Neural cell (in vitro differentiated cells): ENCODE measurements at regions not wholly inside any gene's neighbourhood (a gene's known extent, or its start where the extent isn't known, plus 50 kb on each side); places are given as distances from the start of the nearest gene placed in this dataset.

ENCODE experiments used
- H2AFZ ChIP-seq: fragments of 200-600, 300-800 bp; sonication (generic), shearing (Covaris generic); 2 replicates; pipeline ENCODE4 v1.6.0; 2014; ENCODE audit warnings: low read depth, mild to moderate bottlenecking, antibody characterized with exemption, low read length, moderate library complexity
- H3F3A ChIP-seq: fragments of 200-600 bp; shearing (Covaris generic); 2 replicates; pipeline ENCODE4 v1.6.1; 2016; ENCODE audit warnings: mild to moderate bottlenecking, moderate library complexity, mixed read lengths, antibody characterized with exemption, low read length; ENCODE audit not compliant: insufficient read depth, poor library complexity, severe bottlenecking
- H3K27ac ChIP-seq: fragments of 200-600, 300-800 bp; sonication (generic), shearing (Covaris generic); 2 replicates; pipeline ENCODE4 v1.5.1; 2014; ENCODE audit warnings: mild to moderate bottlenecking, low read length, moderate library complexity
- H3K27me3 ChIP-seq: fragments of 300-800, 200-600 bp; sonication (generic), shearing (Covaris generic); 2 replicates; pipeline ENCODE4 v1.6.0; 2014; ENCODE audit warnings: mild to moderate bottlenecking, low read depth, low read length, moderate library complexity; ENCODE audit not compliant: insufficient read depth
- H3K36me3 ChIP-seq: fragments of 300-800, 200-600 bp; sonication (generic), shearing (Covaris generic); 2 replicates; pipeline ENCODE4 v1.5.1; 2014; ENCODE audit warnings: mild to moderate bottlenecking, antibody characterized with exemption, low read length, moderate library complexity; ENCODE audit not compliant: insufficient read depth
- H3K4me2 ChIP-seq: fragments of 300-800, 200-600 bp; sonication (generic), shearing (Covaris generic); 2 replicates; pipeline ENCODE4 v1.6.0; 2014; ENCODE audit warnings: mild to moderate bottlenecking, low read length
- H3K4me3 ChIP-seq: fragments of 300-800, 200-600 bp; sonication (generic), shearing (Covaris generic); 2 replicates; pipeline ENCODE4 v1.5.1; 2014; ENCODE audit warnings: mild to moderate bottlenecking, low read length, moderate library complexity
- H3K79me2 ChIP-seq: fragments of 200-600 bp; shearing (Covaris generic); replicated peaks from 2 replicates; pipeline ENCODE4 v1.6.0; 2014; ENCODE audit warnings: mild to moderate bottlenecking, low read length, moderate library complexity; ENCODE audit not compliant: insufficient read depth
- H3K9ac ChIP-seq: fragments of 300-800, 200-600 bp; sonication (generic), shearing (Covaris generic); 2 replicates; pipeline ENCODE4 v1.6.1; 2016; ENCODE audit warnings: mild to moderate bottlenecking, low read length, mixed read lengths
- H3K9me2 ChIP-seq: fragments of 200-600 bp; shearing (Covaris generic); 2 replicates; pipeline ENCODE4 v1.6.1; 2016; ENCODE audit warnings: mild to moderate bottlenecking, low read length, mixed read lengths; ENCODE audit not compliant: insufficient read depth
- H3K9me3 ChIP-seq: fragments of 200-600, 300-800 bp; sonication (generic), shearing (Covaris generic); 2 replicates; pipeline ENCODE4 v1.6.1; 2016; ENCODE audit warnings: mild to moderate bottlenecking, mixed run types, low read length, moderate library complexity, mixed read lengths
- H4K20me1 ChIP-seq: fragments of 200-600 bp; shearing (Covaris generic); 2 replicates; pipeline ENCODE4 v1.6.1; 2016; ENCODE audit warnings: mild to moderate bottlenecking, mixed run types; ENCODE audit not compliant: insufficient read depth
- EP300 ChIP-seq: fragments of 450-650 bp; conservative IDR thresholded peaks from 2 replicates; pipeline ENCODE4 v1.6.1; 2014; ENCODE audit warnings: antibody characterized with exemption, mild to moderate bottlenecking, moderate library complexity; ENCODE audit not compliant: poor library complexity, severe bottlenecking
- EZH2 ChIP-seq: fragments of 200-600, 300-800 bp; shearing (Covaris generic), sonication (generic); IDR thresholded peaks from 2 replicates; pipeline ENCODE4 v1.6.1; 2014; ENCODE audit warnings: antibody characterized with exemption, low read length, borderline replicate concordance, mild to moderate bottlenecking; ENCODE audit not compliant: insufficient read depth, poor library complexity, severe bottlenecking
- MXI1 ChIP-seq: fragments of 450-650 bp; conservative IDR thresholded peaks from 2 replicates; pipeline ENCODE4 v1.6.1; 2014; ENCODE audit warnings: antibody characterized with exemption, mild to moderate bottlenecking; ENCODE audit not compliant: poor library complexity, severe bottlenecking
- POLR2AphosphoS5 ChIP-seq: IDR thresholded peaks from 2 replicates; pipeline ENCODE4 v1.6.1; 2012
- RAD21 ChIP-seq: fragments of 450-650 bp; conservative IDR thresholded peaks from 2 replicates; pipeline ENCODE4 v1.6.1; 2014; ENCODE audit warnings: antibody characterized with exemption, mild to moderate bottlenecking, moderate library complexity
- SMC3 ChIP-seq: fragments of 450-650 bp; conservative IDR thresholded peaks from 2 replicates; pipeline ENCODE4 v1.6.1; 2014; ENCODE audit warnings: antibody characterized with exemption, mild to moderate bottlenecking, moderate library complexity; ENCODE audit not compliant: poor library complexity
- TAF1 ChIP-seq: IDR thresholded peaks from 2 replicates; pipeline ENCODE4 v1.6.1; 2012; ENCODE audit warnings: low read depth
- TF ChIP-seq, protein P1 (sequence below): fragments of 450-650 bp; IDR thresholded peaks from 2 replicates; pipeline ENCODE4 v1.5.1; 2014; ENCODE audit warnings: antibody characterized with exemption, mild to moderate bottlenecking, moderate library complexity; ENCODE audit not compliant: poor library complexity, severe bottlenecking
- TF ChIP-seq, protein P2 (sequence below): IDR thresholded peaks from 2 replicates; pipeline ENCODE4 v1.6.1; 2012; ENCODE audit warnings: borderline replicate concordance

DNA sequence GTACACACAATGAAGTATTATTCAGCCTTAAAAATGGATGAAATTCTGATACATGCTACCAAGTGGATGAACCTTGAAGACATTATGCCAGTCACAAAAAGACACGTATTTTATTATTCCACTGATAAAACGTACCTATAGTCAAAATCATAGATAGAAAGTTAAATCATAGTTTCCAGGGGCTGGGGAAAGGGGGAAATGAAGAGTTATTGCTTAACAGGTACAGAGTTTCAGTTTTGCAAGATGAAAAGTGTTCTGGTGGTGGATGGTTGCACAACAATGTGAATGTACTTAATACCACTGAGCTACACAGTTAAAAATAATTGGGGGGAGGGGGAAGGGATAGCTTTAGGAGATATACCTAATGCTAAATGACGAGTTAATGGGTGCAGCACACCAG is 63.5 kb upstream of the FOXN2 start:
- no peaks in the 10 kb centered on the region for H3K9me2 ChIP-seq
- no peaks in the 10 kb centered on the region for H4K20me1 ChIP-seq
- H3F3A ChIP-seq, result no peaks in the 10 kb centered on the region
- H3K9ac ChIP-seq, result no peak overlapping the region
- no peaks in the 10 kb centered on the region for H3K9me3 ChIP-seq
- H3K27ac ChIP-seq, result no peak overlapping the region
- no peaks in the 10 kb centered on the region for H3K79me2 ChIP-seq
- H3K4me2 ChIP-seq, result no peak overlapping the region
- H3K36me3 ChIP-seq, result no peaks in the 10 kb centered on the region
- H2AFZ ChIP-seq, result no peak overlapping the region
- H3K27me3 ChIP-seq, result no peaks in the 10 kb centered on the region
- H3K4me3 ChIP-seq, result no peak overlapping the region
- no peak for TF ChIP-seq EP300
- TF ChIP-seq SMC3, result no peak

DNA sequence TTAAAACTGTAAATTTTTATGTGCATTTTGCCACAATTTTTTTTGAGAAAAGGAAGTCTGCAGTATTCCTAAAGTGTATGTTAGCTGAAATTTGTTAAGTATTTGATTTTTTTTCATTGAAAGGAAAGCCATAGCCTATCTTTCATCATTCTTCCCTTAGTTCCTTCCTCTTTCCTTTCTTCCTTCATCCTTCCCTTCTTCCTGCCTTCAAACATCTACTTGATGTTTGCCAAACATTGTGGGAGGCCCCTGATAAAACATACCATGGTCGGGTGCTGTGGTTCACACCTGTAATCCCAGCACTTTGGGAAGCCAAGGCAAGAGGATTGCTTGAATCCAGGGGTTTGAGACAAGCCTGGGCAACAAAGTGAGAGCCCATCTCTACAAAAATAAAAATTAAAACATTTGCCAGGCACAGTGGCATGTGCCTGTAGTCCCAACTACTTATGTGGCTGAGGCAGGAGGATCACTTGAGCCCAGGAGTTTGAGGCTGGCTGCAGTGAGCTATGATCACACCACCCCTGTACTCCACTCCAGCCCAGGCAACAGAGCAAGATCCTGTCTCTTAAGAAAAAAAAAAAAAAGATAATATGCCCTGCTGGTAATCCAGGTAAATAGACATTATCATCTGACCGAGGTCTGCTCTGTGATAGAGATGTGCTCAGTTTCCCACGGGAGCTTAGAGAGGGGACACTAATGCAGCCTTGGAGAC is 62.9 kb upstream of the FOXN2 start:
- H3K4me3 ChIP-seq, result no peak overlapping the region
- no peaks in the 10 kb centered on the region for H3K79me2 ChIP-seq
- no peak overlapping the region for H3K9ac ChIP-seq
- H3F3A ChIP-seq, result no peaks in the 10 kb centered on the region
- H3K27me3 ChIP-seq, result no peaks in the 10 kb centered on the region
- no peaks in the 10 kb centered on the region for H4K20me1 ChIP-seq
- no peaks in the 10 kb centered on the region for H3K36me3 ChIP-seq
- no peak overlapping the region for H3K4me2 ChIP-seq
- H3K9me3 ChIP-seq, result no peaks in the 10 kb centered on the region
- no peak overlapping the region for H2AFZ ChIP-seq
- no peak overlapping the region for H3K27ac ChIP-seq
- H3K9me2 ChIP-seq, result no peaks in the 10 kb centered on the region
- TF ChIP-seq SMC3 (no peak), EZH2 (no peak)
- TF ChIP-seq, protein P1, sequence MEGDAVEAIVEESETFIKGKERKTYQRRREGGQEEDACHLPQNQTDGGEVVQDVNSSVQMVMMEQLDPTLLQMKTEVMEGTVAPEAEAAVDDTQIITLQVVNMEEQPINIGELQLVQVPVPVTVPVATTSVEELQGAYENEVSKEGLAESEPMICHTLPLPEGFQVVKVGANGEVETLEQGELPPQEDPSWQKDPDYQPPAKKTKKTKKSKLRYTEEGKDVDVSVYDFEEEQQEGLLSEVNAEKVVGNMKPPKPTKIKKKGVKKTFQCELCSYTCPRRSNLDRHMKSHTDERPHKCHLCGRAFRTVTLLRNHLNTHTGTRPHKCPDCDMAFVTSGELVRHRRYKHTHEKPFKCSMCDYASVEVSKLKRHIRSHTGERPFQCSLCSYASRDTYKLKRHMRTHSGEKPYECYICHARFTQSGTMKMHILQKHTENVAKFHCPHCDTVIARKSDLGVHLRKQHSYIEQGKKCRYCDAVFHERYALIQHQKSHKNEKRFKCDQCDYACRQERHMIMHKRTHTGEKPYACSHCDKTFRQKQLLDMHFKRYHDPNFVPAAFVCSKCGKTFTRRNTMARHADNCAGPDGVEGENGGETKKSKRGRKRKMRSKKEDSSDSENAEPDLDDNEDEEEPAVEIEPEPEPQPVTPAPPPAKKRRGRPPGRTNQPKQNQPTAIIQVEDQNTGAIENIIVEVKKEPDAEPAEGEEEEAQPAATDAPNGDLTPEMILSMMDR, result no peak

DNA sequence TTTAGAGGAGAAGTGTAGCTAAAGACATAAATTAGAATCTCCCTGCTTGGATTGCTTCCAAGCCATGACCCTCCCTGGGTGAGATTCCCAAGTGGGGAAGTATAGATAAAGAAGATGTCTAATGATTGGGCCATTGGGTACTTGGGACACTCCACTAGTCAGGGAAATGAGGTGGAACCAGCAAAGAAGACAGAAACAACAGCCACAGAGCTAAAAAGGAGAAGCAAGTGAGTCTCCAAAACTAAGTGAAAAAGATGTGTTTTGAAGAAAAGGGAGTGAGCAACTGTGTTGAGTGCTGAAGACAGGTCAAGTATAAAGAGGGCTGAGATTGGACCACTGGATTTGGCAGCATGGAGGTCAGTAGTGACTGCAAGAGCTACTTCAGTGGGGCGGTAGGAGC is 61.2 kb upstream of the FOXN2 start:
- Histone ChIP-seq H3K36me3 (no peaks in the 10 kb centered on the region), H3K9me2 (no peaks in the 10 kb centered on the region), H3K27me3 (no peaks in the 10 kb centered on the region), H3K9me3 (no peaks in the 10 kb centered on the region), H3K4me3 (no peak overlapping the region), H3F3A (no peaks in the 10 kb centered on the region), H3K79me2 (no peaks in the 10 kb centered on the region), H3K27ac (no peak overlapping the region), H4K20me1 (no peaks in the 10 kb centered on the region), H2AFZ (no peak overlapping the region), H3K4me2 (no peak overlapping the region), H3K9ac (no peak overlapping the region)
- TF ChIP-seq, protein P2, sequence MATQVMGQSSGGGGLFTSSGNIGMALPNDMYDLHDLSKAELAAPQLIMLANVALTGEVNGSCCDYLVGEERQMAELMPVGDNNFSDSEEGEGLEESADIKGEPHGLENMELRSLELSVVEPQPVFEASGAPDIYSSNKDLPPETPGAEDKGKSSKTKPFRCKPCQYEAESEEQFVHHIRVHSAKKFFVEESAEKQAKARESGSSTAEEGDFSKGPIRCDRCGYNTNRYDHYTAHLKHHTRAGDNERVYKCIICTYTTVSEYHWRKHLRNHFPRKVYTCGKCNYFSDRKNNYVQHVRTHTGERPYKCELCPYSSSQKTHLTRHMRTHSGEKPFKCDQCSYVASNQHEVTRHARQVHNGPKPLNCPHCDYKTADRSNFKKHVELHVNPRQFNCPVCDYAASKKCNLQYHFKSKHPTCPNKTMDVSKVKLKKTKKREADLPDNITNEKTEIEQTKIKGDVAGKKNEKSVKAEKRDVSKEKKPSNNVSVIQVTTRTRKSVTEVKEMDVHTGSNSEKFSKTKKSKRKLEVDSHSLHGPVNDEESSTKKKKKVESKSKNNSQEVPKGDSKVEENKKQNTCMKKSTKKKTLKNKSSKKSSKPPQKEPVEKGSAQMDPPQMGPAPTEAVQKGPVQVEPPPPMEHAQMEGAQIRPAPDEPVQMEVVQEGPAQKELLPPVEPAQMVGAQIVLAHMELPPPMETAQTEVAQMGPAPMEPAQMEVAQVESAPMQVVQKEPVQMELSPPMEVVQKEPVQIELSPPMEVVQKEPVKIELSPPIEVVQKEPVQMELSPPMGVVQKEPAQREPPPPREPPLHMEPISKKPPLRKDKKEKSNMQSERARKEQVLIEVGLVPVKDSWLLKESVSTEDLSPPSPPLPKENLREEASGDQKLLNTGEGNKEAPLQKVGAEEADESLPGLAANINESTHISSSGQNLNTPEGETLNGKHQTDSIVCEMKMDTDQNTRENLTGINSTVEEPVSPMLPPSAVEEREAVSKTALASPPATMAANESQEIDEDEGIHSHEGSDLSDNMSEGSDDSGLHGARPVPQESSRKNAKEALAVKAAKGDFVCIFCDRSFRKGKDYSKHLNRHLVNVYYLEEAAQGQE, result no peak
- TF ChIP-seq SMC3, result no peak
- TF ChIP-seq, protein P1, result no peak
- TF ChIP-seq EP300, result no peak
- no peak for TF ChIP-seq TAF1
- no peak for TF ChIP-seq RAD21
- no peak for TF ChIP-seq MXI1
- no peak for TF ChIP-seq EZH2
- no peak for TF ChIP-seq POLR2AphosphoS5
